SK-MEL-5 (cell line): ENCODE measurements at regions not wholly inside any gene's neighbourhood (a gene's known extent, or its start where the extent isn't known, plus 50 kb on each side); places are given as distances from the start of the nearest gene placed in this dataset.

Experiments used
- DNase-seq: peaks from one replicate; pipeline ENCODE4 v3.0.0-alpha.2; 2016; ENCODE audit warnings: low read depth, low spot score
- in situ Hi-C: cut with HindIII; loops from 2 replicates; pipeline ENCODE4 v1.10.0; 2016; ENCODE audit warnings: low sequenced_read_pairs, high pct_unique_total_duplicates, low pct_unique_long_range_greater_than_20kb
- small RNA-seq, 2 experiments: library from RNA; depleted of rRNA; stranded (forward); fragments of <200 nt; gene quantifications; one replicate each; pipeline ENCODE3, GENCODE V24; 2014

DNA sequence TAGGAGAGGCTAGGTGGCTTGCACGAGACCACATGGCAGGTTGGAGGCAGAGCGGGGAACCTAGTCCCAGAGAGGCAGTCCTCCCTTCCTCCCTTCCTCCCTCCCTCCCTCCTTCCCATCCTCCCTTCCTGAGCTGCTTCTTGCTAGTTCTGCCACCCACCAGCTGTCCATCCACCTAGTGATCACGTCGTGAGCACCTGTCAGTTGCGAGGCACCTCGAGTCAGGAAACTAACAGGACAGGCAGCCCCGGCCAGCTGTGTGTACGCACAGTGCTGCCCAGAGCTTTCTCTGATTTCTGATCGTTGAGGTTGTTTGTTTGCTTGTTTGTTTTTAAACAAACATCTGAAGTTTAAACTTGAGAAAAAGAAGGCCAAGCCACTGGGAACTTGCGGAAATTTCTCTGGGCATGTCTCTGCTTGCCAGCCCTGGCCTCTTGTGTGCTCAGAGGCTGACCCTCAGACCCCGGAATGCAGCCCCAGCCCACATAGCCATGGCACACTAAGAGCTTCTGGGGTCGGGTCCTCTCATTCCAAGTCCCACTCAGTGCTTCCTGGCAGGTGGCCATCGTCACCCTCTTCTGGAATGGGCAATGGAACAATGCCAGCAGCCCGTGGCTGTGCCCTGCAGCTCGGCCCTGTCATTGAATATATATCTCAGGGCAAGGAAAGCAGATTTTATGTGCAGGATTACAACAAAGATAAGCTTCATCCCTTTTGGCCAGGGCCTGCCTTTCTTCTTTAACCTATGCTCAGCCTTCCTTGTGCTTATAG, 174.0 kb downstream of the KATNIP start:
- in situ Hi-C loops, result no loop called here

DNA sequence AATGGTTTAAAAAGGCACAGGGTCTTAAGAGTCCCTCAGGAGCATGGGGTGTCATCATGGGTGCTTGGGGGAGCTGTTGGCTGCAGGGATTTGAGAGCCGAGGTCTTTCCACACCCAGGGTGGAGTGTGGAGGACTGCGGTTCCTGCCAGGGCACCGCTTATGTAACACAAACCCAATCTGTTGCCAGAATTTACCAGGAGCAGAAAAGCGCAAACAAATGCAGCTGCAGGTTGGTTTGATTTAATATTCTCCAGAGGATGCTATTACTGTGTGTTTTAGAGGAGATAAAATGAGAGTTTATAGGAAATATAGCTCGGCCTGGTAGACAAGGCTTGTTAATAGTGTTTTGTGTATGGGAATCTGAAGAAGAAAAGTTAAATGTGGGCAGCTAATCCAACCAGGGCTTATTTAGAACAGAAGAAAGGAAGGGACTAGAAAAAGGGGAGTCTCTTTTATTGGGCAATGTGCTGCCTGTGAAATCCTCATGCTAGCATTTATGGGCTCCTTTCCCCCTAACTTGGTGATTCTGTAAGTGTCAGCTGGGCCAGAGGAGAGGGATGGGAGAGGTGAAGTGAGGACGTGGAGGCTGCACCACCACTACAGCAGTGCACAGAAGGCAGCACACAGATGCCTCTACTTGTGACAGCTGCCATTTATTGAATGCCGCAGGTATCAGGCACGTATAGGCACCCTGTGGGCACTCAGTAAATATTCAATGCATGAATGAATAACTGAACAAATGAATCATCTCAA, 174.7 kb downstream of the KATNIP start:
- in situ Hi-C loops, result no loop called here
- DNase-seq, result no peak

More for the DNA sequence above, 174.0 kb downstream of the KATNIP start:
- no peak for DNase-seq

DNA sequence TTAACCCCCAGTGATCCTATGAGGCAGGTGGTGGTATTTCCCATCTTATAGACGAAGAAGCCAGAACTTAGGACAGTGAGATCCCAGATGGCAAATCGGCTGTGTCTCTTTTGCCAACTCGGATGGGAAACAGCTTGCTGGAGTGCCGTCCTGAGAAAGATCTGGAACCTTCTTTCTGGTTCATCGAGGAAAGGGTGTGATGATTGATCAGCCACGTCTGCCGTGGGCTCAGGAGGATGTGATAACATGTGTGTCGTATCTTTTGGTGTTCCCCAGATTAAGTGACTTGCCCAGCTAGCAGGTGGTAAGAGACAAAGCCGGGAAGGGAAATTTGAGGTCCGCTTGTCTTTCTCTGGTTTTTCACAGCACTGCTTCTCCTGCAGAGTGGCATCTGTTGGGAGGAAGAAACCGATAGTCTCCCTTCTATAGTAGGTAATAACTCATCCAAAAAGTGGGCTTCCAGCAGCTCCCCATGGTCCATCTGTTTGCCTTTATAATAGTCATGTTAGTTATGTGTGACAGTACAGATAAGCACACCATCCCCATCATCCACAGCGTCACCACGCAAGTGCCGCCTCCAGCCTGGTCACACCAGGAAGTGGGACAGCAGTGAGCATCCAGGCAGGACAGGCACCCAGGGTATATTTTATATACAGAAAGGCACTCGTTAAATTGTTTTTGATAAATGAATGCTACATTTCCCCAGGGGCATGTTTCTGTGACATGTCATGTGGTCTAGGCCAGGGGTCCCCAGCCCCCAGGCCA, 175.5 kb downstream of the KATNIP start:
- in situ Hi-C loops, result no loop called here
- DNase-seq, result no peak

DNA sequence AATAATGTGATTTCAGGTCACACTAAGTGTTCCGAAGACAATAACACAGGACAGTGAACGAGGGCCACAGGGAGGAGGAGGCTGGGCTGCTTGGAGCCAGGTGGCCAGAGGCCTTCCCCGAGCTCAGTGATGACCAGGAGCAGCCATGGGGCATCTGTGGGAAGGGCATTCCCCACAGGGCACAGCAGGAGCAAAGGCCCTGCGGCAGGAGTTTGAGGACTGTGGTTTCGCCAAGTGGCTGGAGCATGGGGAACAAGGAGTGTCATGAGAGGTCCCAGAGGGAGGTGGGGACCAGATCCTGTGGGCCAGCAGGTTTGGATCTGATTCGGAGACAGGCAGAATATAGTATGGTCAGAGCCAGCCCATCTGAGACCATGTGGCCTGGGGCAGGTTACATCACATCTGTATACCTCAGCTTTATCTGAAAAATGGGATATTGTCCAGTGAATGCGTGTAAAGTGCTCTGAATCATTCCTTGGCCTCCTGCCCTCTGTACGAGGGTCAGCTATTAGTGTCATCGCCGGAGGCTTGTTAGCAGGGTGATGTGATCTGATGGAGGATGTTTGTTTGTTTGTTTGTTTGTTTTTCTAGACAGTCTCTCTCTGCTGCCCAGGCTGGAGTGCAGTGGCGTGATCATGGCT, 176.8 kb downstream of the KATNIP start:
- in situ Hi-C loops, result no loop called here
- DNase-seq, result no peak

DNA sequence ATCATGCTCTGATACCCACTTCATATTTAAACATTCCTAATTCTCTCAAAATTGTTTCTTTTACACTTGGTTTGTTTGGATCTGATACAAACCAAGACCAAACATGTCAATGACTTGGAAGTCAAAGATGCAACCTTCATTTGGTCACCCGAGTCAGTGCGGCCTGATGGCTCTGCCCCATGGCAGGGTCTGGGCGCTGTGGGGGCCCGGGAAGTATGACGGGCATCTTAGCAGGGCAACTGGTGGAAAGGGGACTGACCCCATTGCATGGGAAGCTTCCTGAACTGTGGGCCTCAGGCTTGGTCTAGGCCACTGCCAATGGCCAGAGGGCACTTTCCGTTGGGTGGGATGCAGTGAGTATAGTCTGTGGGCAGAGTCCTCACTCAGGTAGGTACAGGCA, 178.0 kb downstream of the KATNIP start:
- DNase-seq, result no peak
- in situ Hi-C loops, result no loop called here

DNA sequence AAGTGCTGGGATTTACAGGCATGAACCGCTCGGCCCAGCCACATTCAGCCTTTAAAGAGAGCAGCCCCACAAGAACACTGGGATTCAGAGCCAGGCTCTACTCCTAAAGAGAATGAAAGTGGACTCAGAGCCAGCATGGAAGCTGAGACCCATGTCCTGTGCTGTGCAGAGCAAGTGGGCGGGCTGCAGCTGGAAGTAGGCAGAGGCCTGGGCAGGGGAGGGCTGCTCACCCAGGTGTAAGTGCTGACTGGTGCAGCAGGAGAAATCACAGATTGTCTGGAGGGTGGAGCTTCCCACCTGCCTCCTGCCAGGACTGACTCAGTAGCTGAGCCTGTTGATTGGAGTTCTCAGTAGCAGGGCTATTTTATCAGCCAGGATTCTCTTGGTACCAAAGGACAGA, 178.7 kb downstream of the KATNIP start:
- in situ Hi-C loops, result no loop called here
- DNase-seq, result no peak

DNA sequence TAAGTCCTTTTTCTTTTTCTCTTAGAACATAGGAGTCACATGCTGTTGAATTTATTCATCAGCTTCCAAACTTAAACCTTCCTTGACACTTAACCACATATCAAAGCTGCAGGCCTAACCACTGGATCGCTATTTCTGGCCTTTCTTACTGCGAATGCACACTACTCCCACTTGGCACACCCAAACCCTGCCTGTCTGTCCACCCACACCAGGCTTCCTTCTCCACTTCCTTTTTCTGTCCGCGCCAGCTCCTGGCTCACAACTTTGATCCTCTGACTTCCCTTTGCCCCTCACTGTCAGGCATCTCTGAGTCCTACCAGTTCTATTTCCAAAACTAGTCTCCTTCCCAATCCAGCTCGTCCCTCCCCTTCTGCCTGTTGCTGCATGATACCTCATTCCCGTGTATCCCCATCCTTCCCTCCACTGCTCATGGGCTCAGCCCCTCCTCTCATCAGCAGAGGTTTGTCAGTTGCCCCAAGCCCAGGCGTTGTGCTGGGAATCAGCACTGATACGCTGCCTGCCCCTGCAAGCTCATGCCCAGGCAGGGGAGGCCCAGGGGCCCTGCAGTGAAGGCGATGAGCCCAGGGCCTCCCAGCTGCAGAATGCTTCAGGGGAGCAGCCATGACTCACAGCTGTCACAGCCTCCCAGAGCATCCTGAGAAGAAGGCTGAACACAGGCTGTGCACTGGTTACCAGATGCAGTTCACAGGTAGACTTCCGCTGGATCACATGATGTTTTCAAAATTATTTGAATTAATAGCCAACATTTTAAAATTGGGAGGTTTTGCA, 179.8 kb downstream of the KATNIP start:
- no peak for DNase-seq
- in situ Hi-C loops, result no loop called here

DNA sequence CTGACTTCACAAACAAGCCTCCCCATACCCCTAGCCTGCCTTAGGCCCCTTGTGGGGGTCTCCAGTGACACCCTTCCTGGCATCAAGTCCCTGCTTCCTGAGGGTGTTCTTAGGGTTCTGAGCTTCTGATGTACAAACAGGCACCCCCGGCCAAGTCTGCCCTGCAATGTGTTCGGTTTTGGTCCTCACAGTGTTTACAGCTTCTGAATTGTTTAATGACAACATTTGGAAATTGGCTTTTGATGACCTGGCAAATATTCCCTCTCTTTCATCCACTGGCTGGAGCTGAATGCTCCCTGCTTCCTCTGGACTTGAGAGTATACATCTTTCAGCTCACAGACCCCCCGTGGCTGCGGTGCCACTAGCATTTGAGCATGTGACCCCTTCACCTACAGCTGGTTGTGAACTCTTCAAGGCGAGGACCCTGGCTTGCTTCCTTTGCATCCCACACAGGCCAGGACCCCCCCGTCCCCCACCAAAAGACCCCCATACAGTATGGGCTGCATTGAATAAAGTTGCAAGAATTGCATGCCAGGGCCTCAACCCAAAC, 180.8 kb downstream of the KATNIP start:
- DNase-seq, result no peak
- in situ Hi-C loops, result no loop called here

DNA sequence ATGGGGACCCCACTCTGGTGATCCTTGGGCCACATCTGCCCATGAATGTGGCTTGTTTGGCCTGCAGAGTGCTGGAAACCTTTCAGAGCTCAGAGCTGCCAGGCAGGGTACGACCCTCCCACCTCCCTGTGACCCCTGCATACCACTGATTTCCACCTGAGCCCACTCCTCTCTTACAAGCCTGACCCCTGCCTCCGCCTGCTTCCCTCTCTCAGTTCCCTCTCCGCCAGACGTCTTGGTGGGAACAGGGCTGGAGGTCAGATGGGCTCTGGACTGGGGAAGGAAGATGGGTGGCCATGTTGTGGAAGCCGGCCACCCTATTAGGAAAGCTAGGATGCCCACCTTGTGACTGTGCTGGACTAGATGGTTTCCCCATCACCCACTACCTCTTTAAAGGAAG, 185.1 kb downstream of the KATNIP start:
- in situ Hi-C loops, result no loop called here
- no peak for DNase-seq

DNA sequence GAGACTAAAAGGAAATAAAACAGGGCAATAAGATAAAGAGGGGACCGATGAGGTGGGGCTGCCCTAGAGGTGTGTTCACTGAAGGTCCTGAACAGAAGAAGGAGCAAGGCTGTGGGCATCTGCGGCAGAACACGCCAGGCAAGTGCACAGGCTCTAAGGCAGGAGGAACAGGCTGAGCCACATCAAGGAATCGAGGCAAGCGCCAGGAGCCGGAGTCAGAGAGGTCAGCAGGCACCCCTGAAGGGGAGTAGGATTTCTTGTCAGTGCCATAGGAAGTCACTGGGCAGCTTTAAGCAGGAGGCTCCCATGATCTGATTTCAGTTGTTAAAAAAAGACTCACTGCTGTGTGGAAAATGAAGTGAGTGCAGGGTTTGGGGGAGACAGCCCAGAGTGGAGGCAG, 186.5 kb downstream of the KATNIP start:
- no peak for DNase-seq

DNA sequence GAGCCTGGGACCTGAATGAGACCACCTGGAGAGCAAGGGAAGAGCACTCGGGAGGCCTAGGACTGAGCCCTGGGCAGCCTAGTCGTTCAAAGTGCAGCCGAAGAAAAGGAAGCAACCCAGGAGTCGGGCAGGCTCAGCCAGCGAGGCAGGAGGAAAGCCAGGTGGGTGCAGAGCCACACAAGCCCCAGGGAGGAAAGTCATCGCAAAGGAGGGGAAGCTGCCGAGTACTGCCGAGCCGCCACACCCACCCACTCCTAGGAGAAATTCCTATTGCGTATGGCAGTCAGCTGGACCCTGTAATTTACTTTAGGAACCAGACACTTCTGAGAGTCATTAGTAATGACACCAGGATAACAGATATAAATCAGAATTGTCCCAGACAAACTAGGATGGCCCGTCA, 187.6 kb downstream of the KATNIP start:
- no peak for DNase-seq
- in situ Hi-C loops, result no loop called here

More for the DNA sequence above, 186.5 kb downstream of the KATNIP start:
- in situ Hi-C loops, result no loop called here

Small RNAs in the stretch of these regions (small RNA-seq; reads per million reads assigned to genes)
- gene RF00019, result 0 reads per million in 2 experiments
